ENCODE measurements at regions not wholly inside any gene's neighbourhood (a gene's known extent, or its start where the extent isn't known, plus 50 kb on each side); places are given as distances from the start of the nearest gene placed in this dataset.
"Not testable (repeated sequence)": the region's sequence is repeated elsewhere in the genome, so short reads cannot be mapped to it uniquely, and the experiment has no call there.

DNA sequence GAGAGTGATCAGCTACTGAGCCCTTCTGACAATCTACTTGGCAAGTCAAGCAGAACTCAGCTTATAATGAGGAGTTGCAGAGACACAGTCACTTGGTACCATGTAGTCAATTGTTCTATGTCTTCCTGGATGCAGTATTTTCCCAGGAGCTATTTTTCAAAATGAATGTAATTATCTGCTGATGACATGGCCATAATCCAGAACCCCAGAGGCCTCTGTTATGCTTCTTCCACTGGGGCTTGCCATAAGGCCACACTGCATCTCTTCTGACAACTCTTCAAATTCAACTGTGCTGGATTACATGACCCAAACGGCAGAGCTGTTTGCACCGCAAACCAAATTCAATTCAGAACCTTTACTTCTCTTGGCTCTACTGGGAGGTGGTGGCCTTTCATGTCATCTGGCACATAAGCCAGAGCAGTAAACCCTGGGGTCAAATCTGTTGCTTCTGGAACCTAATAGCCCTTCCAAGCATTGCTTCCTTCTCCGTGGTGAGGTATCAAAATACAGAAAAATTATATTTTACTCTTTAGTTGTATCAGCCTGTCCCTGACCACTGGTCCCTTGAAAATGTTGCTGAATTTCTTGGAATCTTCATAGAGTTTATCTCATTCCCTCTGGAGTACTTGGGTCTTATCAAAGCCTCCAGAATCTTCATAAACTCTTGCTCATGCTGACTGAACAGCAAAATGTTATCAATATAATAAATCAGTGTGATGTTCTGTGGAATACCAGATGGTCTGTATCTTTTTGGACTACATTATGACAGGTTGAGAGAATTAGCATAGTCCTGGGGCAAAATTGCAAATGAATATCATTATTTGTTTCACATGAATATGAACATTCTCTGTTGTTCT lies 79.4 kb upstream of the DCN start:
- H3K4me3 Mint-ChIP-seq, result no peak overlapping the region
- no peaks in the 10 kb centered on the region for H3K36me3 Mint-ChIP-seq
- no peak overlapping the region for H3K27ac Mint-ChIP-seq
- H3K27me3 Mint-ChIP-seq, result no peaks in the 10 kb centered on the region
- peaks cover 0 to 5% (median 0%) of the 10 kb centered on the region in 3 donors for H3K9me3 Mint-ChIP-seq
- H3K4me1 Mint-ChIP-seq, result no peaks in the 10 kb centered on the region

DNA sequence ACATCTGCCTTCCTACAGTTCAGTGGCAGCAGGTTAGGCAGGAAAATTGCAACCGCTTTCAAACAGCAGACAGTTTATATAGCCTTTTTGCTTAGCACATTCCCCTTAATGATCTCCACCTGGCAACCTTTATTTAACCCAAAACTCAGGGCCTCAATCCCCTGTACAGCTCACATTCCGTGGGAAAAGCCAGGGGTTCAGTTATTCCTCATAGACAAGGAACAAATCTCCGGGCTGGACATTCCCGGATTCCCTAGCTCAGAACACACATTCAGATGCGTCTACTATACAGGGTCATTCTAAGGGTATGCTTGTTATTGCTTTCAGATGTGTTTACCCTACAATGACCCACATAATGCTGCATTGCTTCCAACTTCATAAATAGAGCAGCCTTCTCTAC lies 73.8 kb upstream of the DCN start:
- no peaks in the 10 kb centered on the region for H3K4me1 Mint-ChIP-seq
- no peak overlapping the region for H3K4me3 Mint-ChIP-seq
- no peak overlapping the region for H3K27ac Mint-ChIP-seq
- peaks cover 0 to 5% (median 0%) of the 10 kb centered on the region in 3 donors for H3K9me3 Mint-ChIP-seq
- no peaks in the 10 kb centered on the region for H3K36me3 Mint-ChIP-seq
- no peaks in the 10 kb centered on the region for H3K27me3 Mint-ChIP-seq

DNA sequence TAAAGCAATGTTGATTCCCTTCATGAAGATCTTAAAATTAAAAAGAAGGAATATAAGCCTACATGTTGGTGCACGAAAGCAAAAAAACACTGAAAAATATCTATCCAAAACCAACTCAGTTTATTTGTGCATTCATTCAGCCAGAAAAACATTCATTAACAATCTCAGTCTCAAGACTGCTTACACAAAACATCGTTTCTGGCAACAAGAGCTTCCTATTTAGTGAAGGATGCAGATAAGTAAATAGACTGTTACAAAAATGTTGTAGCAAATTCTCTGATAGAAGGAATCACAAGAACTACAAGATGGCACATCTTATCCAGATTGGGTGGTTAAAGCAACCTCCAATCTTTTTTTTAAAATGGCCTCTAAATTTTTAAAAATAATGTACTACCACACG lies 69.7 kb upstream of the DCN start:
- Mint-ChIP-seq H3K27me3 (no peaks in the 10 kb centered on the region), H3K27ac (no peak overlapping the region), H3K9me3 (no peaks in the 10 kb centered on the region), H3K36me3 (no peaks in the 10 kb centered on the region), H3K4me1 (no peaks in the 10 kb centered on the region), H3K4me3 (no peak overlapping the region)

DNA sequence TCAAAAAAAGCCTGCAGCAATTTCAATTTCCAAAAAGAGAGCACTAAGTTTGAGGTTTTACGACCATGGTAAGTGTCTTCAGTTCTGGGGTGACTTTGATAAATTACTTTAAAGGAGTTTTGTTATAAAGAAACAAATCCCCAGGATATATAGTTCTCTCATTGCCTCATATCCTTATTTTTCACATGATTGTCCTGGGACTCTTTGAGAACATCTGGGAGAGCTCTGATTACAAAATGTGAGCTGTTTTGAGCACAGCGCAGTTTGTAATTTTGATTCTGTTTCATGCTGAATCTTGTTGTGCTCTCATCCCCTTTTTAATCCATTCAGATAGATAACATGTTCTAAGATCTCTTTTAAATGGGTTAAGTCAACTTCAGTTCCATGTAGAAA lies 67.7 kb upstream of the DCN start:
- Mint-ChIP-seq H3K9me3 (peaks cover 0 to 2% (median 0%) of the 10 kb centered on the region in 3 donors), H3K4me1 (no peaks in the 10 kb centered on the region), H3K4me3 (no peak overlapping the region), H3K36me3 (no peaks in the 10 kb centered on the region), H3K27ac (no peak overlapping the region), H3K27me3 (no peaks in the 10 kb centered on the region)

DNA sequence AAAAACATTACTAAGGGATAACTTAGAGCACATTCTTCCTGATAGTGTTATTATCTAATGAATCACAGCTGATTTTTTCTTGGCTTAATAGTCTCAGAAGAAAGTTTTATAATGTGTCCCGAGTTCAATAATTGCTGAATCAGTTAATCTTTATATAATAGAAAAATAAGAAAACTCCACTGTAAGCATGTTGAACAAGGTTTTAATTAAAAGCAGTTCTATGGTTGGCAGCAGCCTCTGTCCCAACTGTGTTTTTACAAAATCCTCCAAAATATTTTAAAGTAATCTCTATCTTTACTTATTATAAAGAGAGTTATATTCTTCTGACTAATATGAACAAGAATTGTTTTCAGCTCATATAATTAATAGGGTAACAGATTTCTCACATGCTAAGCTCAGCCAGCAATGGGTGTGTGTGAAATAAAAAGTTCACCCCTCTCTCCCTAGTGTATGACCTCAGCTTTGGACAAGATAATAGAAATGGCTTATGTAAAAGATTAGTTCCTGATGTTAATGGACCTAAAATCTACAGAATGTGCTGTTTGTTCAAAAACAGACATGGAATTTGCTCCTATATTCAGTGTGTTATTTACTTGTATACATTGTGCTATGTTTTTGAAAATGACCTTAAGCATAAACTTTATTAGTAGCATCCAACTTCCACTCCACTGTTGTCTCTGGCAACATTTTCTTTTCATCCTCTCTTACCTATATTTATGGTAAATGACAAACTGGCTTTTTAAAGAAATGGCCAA lies 67.1 kb upstream of the DCN start:
- H3K4me3 Mint-ChIP-seq, result no peak overlapping the region
- H3K27ac Mint-ChIP-seq, result no peak overlapping the region
- no peaks in the 10 kb centered on the region for H3K36me3 Mint-ChIP-seq
- no peaks in the 10 kb centered on the region for H3K4me1 Mint-ChIP-seq
- no peaks in the 10 kb centered on the region for H3K27me3 Mint-ChIP-seq
- H3K9me3 Mint-ChIP-seq, result peaks cover 0 to 2% (median 0%) of the 10 kb centered on the region in 3 donors

DNA sequence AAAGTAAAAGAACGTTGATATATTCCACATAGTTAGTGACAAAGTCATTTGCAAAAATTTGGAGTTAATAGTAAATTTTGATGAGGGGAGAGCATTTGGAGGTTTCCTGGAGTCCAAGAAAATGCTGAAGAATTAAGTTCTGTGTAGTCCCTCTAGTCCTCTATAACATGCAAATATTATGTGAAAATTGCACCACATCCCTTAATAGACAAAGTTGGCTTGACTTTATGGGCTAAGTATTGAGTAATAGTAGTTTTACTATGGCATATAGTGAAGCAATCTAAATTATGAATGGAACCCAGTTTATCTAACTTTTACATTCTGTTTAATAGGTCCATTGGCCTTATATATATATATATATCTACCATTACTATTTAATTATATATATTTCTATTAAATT lies 66.4 kb upstream of the DCN start:
- Mint-ChIP-seq H3K27me3 (no peaks in the 10 kb centered on the region), H3K4me3 (no peak overlapping the region), H3K36me3 (no peaks in the 10 kb centered on the region), H3K4me1 (no peaks in the 10 kb centered on the region), H3K27ac (no peak overlapping the region), H3K9me3 (peaks cover 0 to 2% (median 0%) of the 10 kb centered on the region in 3 donors)

DNA sequence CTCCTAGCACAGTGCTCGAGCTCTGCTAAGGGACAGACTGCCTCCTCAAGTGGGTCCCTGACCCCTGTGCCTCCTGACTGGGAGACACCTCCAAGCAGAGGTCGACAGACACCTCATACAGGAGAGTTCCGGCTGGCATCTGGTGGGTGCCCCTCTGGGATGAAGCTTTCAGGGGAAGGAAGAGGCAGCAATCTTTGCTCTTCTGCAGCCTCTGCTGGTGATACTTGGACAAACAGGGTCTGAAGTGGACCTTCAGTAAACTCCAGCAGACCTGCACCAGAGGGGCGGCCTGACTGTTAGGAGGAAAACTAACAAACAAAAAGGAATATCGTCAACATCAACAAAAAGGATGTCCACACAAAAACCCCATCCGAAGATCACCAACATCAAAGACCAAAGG lies 60.6 kb upstream of the DCN start:
- not testable (repeated sequence) for H3K4me1 Mint-ChIP-seq, H3K9me3 Mint-ChIP-seq, H3K4me3 Mint-ChIP-seq, H3K27me3 Mint-ChIP-seq, H3K36me3 Mint-ChIP-seq, H3K27ac Mint-ChIP-seq

DNA sequence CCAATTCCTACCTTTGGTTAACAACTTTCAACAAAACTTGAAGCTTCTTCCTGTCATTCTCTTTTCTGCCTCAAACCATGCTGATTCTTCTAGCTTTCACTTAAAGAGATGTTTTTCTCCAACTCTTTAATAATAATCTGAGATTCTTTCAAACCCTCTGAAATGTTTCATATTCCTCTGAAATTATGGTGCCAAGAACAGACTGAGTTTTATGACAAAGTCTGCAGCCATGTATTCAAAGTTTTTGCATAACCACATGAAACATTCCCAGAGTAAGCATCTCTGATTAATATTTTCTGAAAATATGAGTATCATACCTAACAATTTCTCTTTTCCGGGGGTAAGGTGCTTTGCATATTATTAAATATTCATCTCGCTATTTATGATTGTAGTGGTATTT lies 59.1 kb upstream of the DCN start:
- no peak overlapping the region for H3K27ac Mint-ChIP-seq
- H3K36me3 Mint-ChIP-seq, result no peaks in the 10 kb centered on the region
- H3K27me3 Mint-ChIP-seq, result no peaks in the 10 kb centered on the region
- peaks cover 1 to 5% (median 3%) of the 10 kb centered on the region in 3 donors for H3K9me3 Mint-ChIP-seq
- H3K4me3 Mint-ChIP-seq, result no peak overlapping the region
- peaks cover 0 to 2% (median 0%) of the 10 kb centered on the region in 3 donors for H3K4me1 Mint-ChIP-seq

DNA sequence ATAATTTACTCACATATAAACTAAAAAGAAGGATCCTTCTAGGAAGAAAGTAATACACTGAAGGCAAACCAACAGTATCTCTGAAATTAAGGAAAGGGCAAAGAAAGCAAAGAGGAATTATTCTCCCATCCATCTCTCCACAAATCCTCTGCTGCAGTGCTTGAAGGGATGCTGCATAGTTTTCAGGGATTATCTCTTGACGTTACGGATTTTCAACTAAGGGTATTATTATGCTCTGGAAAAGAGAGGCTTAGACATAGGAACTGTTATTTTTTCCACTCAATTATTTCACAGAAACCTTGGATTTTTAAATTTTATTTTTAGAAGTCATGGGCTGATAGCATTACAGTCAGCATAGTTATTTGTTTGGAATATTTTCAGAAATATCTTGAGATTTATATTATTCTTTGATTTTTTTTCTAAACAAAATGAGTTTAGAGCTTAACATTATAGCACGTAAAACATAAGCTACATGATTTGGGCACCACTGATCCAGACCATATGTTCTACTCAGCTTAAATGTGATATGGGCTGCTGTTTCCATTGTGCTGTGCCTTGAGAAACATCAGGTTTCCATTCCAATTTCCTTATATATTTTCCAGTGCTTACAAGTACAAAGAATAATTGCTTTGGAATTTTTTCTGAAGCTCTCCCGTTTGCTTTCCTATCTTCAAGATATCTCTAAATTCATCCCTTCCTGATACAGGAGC lies 57.9 kb upstream of the DCN start:
- no peaks in the 10 kb centered on the region for H3K27me3 Mint-ChIP-seq
- H3K4me1 Mint-ChIP-seq, result peaks cover 0 to 2% (median 0%) of the 10 kb centered on the region in 3 donors

DNA sequence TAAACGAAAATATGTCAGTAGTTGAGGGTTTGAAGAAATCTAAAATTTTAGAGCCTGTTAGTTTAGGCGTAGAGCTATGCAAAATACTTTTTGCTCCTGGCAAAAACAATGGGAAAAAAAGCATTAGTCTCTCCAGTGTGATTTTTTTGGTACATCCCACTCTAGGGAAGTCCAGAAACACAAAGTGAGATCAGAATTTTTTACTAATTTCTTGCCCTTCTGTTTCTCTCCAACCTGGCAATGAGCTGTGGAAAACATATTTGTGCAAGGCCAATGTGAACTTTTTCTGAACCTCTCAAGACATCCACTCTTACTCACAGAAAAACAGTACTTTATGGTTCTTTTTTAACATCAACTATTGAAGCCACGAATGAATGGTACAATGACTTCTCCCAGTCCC lies 56.9 kb upstream of the DCN start:
- Mint-ChIP-seq H3K27me3 (no peaks in the 10 kb centered on the region), H3K4me3 (no peak overlapping the region), H3K27ac (no peak overlapping the region), H3K4me1 (peaks cover 0 to 2% (median 0%) of the 10 kb centered on the region in 3 donors), H3K9me3 (peaks cover 1 to 5% (median 1%) of the 10 kb centered on the region in 3 donors), H3K36me3 (no peaks in the 10 kb centered on the region)

More for the DNA sequence above, 57.9 kb upstream of the DCN start:
- Mint-ChIP-seq H3K9me3 (peaks cover 1 to 5% (median 2%) of the 10 kb centered on the region in 3 donors), H3K4me3 (no peak overlapping the region), H3K36me3 (no peaks in the 10 kb centered on the region), H3K27ac (no peak overlapping the region)
